ENCODE measurements at regions not wholly inside any gene's neighbourhood (a gene's known extent, or its start where the extent isn't known, plus 50 kb on each side); places are given as distances from the start of the nearest gene placed in this dataset.

- ChIA-PET CTCF (ENCODE audit: unreplicated experiment) (no interaction called here), POLR2A (no interaction called here)
- Histone ChIP-seq H3K27ac (ENCODE audit: low read depth, low read length, poor library complexity, severe bottlenecking) (no peak overlapping the region), H3K79me2 (ENCODE audit: insufficient read depth, low read depth, low read length) (no peaks in the 10 kb centered on the region), H3K4me3 (ENCODE audit: low read depth, low read length, poor library complexity, severe bottlenecking) (no peak overlapping the region), H3K9me3 (ENCODE audit: low read length) (no peaks in the 10 kb centered on the region), H2AFZ (ENCODE audit: low read length) (no peak overlapping the region), H3K36me3 (ENCODE audit: insufficient read depth, low read length) (no peaks in the 10 kb centered on the region), H3K4me2 (ENCODE audit: low read length) (no peak overlapping the region), H3K9me2 (ENCODE audit: insufficient read depth, low read length) (no peaks in the 10 kb centered on the region), H3K4me1 (ENCODE audit: insufficient read depth, low read length, poor library complexity, severe bottlenecking) (no peaks in the 10 kb centered on the region), H4K20me1 (ENCODE audit: insufficient read depth, low read length) (no peaks in the 10 kb centered on the region)
- TF ChIP-seq CTCF (conservative IDR thresholded peaks at IDR 0.05; ENCODE audit: low read length) (no peak), EZH2phosphoT487 (IDR thresholded peaks at IDR 0.05; ENCODE audit: borderline replicate concordance, low read depth, low read length) (no peak)
- no TSS peak for BruUV-seq (replicated peaks)
- no peak for DNase-seq (ENCODE audit: low spot score)
- intact Hi-C loops (cut with micrococcal nuclease; ENCODE audit: unreplicated experiment), result no loop called here
These were observed 664.5 kb upstream of the HTR2C start for GRCh38 chrX:113919387-113919786.

GRCh38 chrX:113906168-113906567 lies 677.7 kb upstream of the HTR2C start:
- no peaks in the 10 kb centered on the region for H3K36me3 ChIP-seq (ENCODE audit: insufficient read depth, low read length)
- H3K9me2 ChIP-seq (ENCODE audit: insufficient read depth, low read length), result no peaks in the 10 kb centered on the region
- no peaks in the 10 kb centered on the region for H3K79me2 ChIP-seq (ENCODE audit: insufficient read depth, low read depth, low read length)
- no peak overlapping the region for H3K4me2 ChIP-seq (ENCODE audit: low read length)
- no peak overlapping the region for H3K4me3 ChIP-seq (ENCODE audit: low read depth, low read length, poor library complexity, severe bottlenecking)
- no peak overlapping the region for H2AFZ ChIP-seq (ENCODE audit: low read length)
- H3K27ac ChIP-seq (ENCODE audit: low read depth, low read length, poor library complexity, severe bottlenecking), result no peak overlapping the region
- no peak for TF ChIP-seq EZH2phosphoT487 (IDR thresholded peaks at IDR 0.05; ENCODE audit: borderline replicate concordance, low read depth, low read length)
- H3K9me3 ChIP-seq (ENCODE audit: low read length), result no peaks in the 10 kb centered on the region
- POLR2A ChIA-PET, result no interaction called here
- no TSS peak for BruUV-seq (replicated peaks)
- DNase-seq (ENCODE audit: low spot score), result no peak
- no peaks in the 10 kb centered on the region for H4K20me1 ChIP-seq (ENCODE audit: insufficient read depth, low read length)
- no peaks in the 10 kb centered on the region for H3K4me1 ChIP-seq (ENCODE audit: insufficient read depth, low read length, poor library complexity, severe bottlenecking)
- intact Hi-C loops (cut with micrococcal nuclease; ENCODE audit: unreplicated experiment), result no loop called here
- CTCF ChIA-PET (ENCODE audit: unreplicated experiment), result no interaction called here

- H3K36me3 ChIP-seq (ENCODE audit: insufficient read depth, low read length), result no peaks in the 10 kb centered on the region
- intact Hi-C loops (cut with micrococcal nuclease; ENCODE audit: unreplicated experiment), result no loop called here
- no peak for DNase-seq (ENCODE audit: low spot score)
- no peak overlapping the region for H3K27ac ChIP-seq (ENCODE audit: low read depth, low read length, poor library complexity, severe bottlenecking)
- no peak overlapping the region for H3K4me2 ChIP-seq (ENCODE audit: low read length)
- POLR2A ChIA-PET, result interaction anchor here (0.7 kb wide), 1 partner anchor 320 kb away, joined by 3 read pairs; no protein-coding TSS in a partner anchor
- H3K9me2 ChIP-seq (ENCODE audit: insufficient read depth, low read length), result no peaks in the 10 kb centered on the region
- no peaks in the 10 kb centered on the region for H3K4me1 ChIP-seq (ENCODE audit: insufficient read depth, low read length, poor library complexity, severe bottlenecking)
- H2AFZ ChIP-seq (ENCODE audit: low read length), result no peak overlapping the region
- TF ChIP-seq CTCF (conservative IDR thresholded peaks at IDR 0.05; ENCODE audit: low read length), result no peak
- no peak for TF ChIP-seq EZH2phosphoT487 (IDR thresholded peaks at IDR 0.05; ENCODE audit: borderline replicate concordance, low read depth, low read length)
- no TSS peak for BruUV-seq (replicated peaks)
- CTCF ChIA-PET (ENCODE audit: unreplicated experiment), result no interaction called here
- no peaks in the 10 kb centered on the region for H3K79me2 ChIP-seq (ENCODE audit: insufficient read depth, low read depth, low read length)
- no peaks in the 10 kb centered on the region for H4K20me1 ChIP-seq (ENCODE audit: insufficient read depth, low read length)
- H3K4me3 ChIP-seq (ENCODE audit: low read depth, low read length, poor library complexity, severe bottlenecking), result no peak overlapping the region
- no peaks in the 10 kb centered on the region for H3K9me3 ChIP-seq (ENCODE audit: low read length)
These were observed 691.0 kb upstream of the HTR2C start for GRCh38 chrX:113892891-113893290.

Data from OCI-LY7 (cell line).